ENCODE measurements at regions not wholly inside any gene's neighbourhood (a gene's known extent, or its start where the extent isn't known, plus 50 kb on each side); places are given as distances from the start of the nearest gene placed in this dataset.

- TF ChIP-seq CTCF (IDR thresholded peaks at IDR 0.05) = no peak
- DNase-seq (ENCODE audit: low spot score) (no peak), ATAC-seq (ENCODE audit: low FRiP score) (no peak)
These were observed 100.7 kb downstream of the GAS1 start for GRCh38 chr9:86846656-86847055.

GRCh38 chr9:86843206-86843605 lies 104.1 kb downstream of the GAS1 start:
- TF ChIP-seq CTCF (IDR thresholded peaks at IDR 0.05) = no peak
- DNase-seq (ENCODE audit: low spot score) = no peak

GRCh38 chr9:86842573-86842972 lies 104.7 kb downstream of the GAS1 start:
- TF ChIP-seq CTCF (IDR thresholded peaks at IDR 0.05) = no peak
- DNase-seq (ENCODE audit: low spot score) (no peak), ATAC-seq (ENCODE audit: low FRiP score) (no peak)

More at GRCh38 chr9:86843206-86843605, 104.1 kb downstream of the GAS1 start:
- no peak for ATAC-seq (ENCODE audit: low FRiP score)

GRCh38 chr9:86839522-86839921 lies 107.8 kb downstream of the GAS1 start:
- DNase-seq (ENCODE audit: low spot score) (no peak), ATAC-seq (ENCODE audit: low FRiP score) (no peak)
- no peak for TF ChIP-seq CTCF (IDR thresholded peaks at IDR 0.05)

GRCh38 chr9:86838519-86839497 lies 108.5 kb downstream of the GAS1 start:
- ATAC-seq (ENCODE audit: low FRiP score) = no peak
- no peak for TF ChIP-seq CTCF (IDR thresholded peaks at IDR 0.05)
- no peak for DNase-seq (ENCODE audit: low spot score)

- no peak for DNase-seq (ENCODE audit: low spot score)
- ATAC-seq (ENCODE audit: low FRiP score) = no peak
- no peak for TF ChIP-seq CTCF (IDR thresholded peaks at IDR 0.05)
These were observed 110.0 kb downstream of the GAS1 start for GRCh38 chr9:86837345-86837744.

GRCh38 chr9:86836797-86837196 lies 110.5 kb downstream of the GAS1 start:
- ATAC-seq (ENCODE audit: low FRiP score) (no peak), DNase-seq (ENCODE audit: low spot score) (no peak)
- TF ChIP-seq CTCF (IDR thresholded peaks at IDR 0.05) = no peak
